ENCODE measurements at regions not wholly inside any gene's neighbourhood (a gene's known extent, or its start where the extent isn't known, plus 50 kb on each side); places are given as distances from the start of the nearest gene placed in this dataset.

DNA sequence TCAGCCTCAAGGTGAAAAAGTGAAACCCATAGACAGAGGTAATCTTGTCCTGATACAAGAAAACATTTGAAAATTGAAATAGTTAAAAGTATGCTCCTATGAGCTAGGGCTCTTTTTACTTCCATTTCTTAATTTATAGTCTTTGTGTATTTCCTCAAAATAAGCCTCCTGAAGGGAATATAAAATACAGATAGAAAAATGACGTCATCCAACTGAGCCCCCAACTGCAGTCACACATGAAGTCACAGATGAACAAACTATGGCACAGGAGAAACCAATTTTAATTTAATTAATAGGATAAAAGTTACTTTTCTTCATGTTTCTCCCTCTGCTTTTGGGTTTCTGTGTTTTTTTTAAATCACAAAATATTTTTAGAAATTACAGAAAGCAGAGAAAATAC lies 280.3 kb downstream of the HTR7 start:
- TF ChIP-seq, protein P1, sequence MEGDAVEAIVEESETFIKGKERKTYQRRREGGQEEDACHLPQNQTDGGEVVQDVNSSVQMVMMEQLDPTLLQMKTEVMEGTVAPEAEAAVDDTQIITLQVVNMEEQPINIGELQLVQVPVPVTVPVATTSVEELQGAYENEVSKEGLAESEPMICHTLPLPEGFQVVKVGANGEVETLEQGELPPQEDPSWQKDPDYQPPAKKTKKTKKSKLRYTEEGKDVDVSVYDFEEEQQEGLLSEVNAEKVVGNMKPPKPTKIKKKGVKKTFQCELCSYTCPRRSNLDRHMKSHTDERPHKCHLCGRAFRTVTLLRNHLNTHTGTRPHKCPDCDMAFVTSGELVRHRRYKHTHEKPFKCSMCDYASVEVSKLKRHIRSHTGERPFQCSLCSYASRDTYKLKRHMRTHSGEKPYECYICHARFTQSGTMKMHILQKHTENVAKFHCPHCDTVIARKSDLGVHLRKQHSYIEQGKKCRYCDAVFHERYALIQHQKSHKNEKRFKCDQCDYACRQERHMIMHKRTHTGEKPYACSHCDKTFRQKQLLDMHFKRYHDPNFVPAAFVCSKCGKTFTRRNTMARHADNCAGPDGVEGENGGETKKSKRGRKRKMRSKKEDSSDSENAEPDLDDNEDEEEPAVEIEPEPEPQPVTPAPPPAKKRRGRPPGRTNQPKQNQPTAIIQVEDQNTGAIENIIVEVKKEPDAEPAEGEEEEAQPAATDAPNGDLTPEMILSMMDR (IDR thresholded peaks at IDR 0.05; ENCODE audit: low read length): no peak
- no peak for TF ChIP-seq EZH2 (optimal IDR thresholded peaks at IDR 0.05; ENCODE audit: low read depth, low read length)

Data from MM.1S (cell line).